IgD-negative memory B cell (primary cell): ENCODE measurements at regions not wholly inside any gene's neighbourhood (a gene's known extent, or its start where the extent isn't known, plus 50 kb on each side); places are given as distances from the start of the nearest gene placed in this dataset.
A peak's percentile ranks its signal among the peaks of the same experiment; 100 is the strongest.
"Not testable (repeated sequence)": the region's sequence is repeated elsewhere in the genome, so short reads cannot be mapped to it uniquely, and the experiment has no call there.

Experiments
- H3K27ac Mint-ChIP-seq, 3 donors: one replicate each; pipeline ENCODE4 v1.8.0; 2020 to 2022; ENCODE audit warnings: mild to moderate bottlenecking in 3 of 3, mixed read lengths in 3 of 3, moderate library complexity in 1 of 3
- H3K27me3 Mint-ChIP-seq: one replicate; pipeline ENCODE4 v1.8.0; 2021; ENCODE audit warnings: mixed read lengths
- H3K36me3 Mint-ChIP-seq: one replicate; pipeline ENCODE4 v1.8.0; 2020; ENCODE audit warnings: mild to moderate bottlenecking, mixed read lengths
- H3K4me1 Mint-ChIP-seq, 3 donors: one replicate each; pipeline ENCODE4 v1.8.0; 2020 to 2022; ENCODE audit warnings: mixed read lengths in 3 of 3, mild to moderate bottlenecking in 1 of 3
- H3K4me3 Mint-ChIP-seq, 4 donors: one replicate each; pipeline ENCODE4 v1.8.0; 2020 to 2022; ENCODE audit warnings: mild to moderate bottlenecking in 4 of 4, mixed read lengths in 4 of 4, moderate library complexity in 3 of 4
- H3K9me3 Mint-ChIP-seq, 3 donors: one replicate each; pipeline ENCODE4 v1.8.0; 2020 to 2021; ENCODE audit warnings: mixed read lengths in 3 of 3, mild to moderate bottlenecking in 1 of 3

DNA sequence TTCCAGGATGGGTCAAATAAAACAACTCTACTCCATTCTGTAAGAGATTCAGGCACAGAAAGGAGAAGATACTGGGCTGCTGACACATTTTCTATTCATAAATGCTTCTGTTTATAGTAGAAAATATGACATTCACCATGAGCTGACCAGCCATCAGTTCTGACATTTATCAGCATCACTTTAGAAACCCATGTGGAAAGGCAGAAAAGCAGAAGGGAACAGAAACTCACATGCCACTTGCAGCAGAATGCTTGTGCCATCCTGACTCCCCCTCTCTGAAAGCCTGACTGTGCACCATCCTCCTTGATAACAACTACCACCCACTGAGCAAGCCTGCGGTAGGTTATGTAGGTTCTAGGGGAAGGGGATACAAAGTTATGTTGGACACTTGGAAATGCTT is 527.7 kb downstream of the TTLL7 start:
- not testable (repeated sequence) for H3K9me3 Mint-ChIP-seq, H3K27ac Mint-ChIP-seq, H3K4me1 Mint-ChIP-seq, H3K36me3 Mint-ChIP-seq, H3K27me3 Mint-ChIP-seq, H3K4me3 Mint-ChIP-seq

GRCh38 chr1:83468336-83468735 is 530.6 kb downstream of the TTLL7 start:
- not testable (repeated sequence) for H3K4me3 Mint-ChIP-seq, H3K36me3 Mint-ChIP-seq, H3K27me3 Mint-ChIP-seq, H3K4me1 Mint-ChIP-seq, H3K9me3 Mint-ChIP-seq, H3K27ac Mint-ChIP-seq

DNA sequence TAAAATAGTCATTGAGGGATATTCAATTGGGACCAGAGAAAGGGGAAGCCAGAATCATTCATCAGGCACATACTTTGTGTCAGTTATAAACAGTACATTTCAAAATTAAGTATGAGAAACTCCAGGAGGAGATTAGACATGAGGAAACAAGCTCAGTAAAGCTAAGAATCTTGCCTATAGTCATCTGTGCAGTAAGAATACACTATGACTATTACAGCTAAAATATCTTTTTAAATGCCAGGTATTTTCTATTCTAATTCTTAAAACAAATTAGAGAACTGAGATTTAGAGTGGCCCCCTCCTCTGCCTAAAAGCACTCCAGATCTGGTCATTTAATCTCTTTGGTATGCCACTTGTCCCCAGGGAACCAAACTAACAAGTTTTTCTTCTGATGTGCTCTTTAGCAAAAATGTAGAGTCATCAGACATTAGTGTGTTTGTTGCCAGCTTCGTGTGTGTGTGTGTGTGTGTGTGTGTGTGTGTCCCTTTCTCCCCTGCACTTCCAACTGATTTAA is 541.1 kb downstream of the TTLL7 start:
- not testable (repeated sequence) for H3K27me3 Mint-ChIP-seq, H3K4me1 Mint-ChIP-seq, H3K27ac Mint-ChIP-seq, H3K4me3 Mint-ChIP-seq, H3K36me3 Mint-ChIP-seq, H3K9me3 Mint-ChIP-seq

DNA sequence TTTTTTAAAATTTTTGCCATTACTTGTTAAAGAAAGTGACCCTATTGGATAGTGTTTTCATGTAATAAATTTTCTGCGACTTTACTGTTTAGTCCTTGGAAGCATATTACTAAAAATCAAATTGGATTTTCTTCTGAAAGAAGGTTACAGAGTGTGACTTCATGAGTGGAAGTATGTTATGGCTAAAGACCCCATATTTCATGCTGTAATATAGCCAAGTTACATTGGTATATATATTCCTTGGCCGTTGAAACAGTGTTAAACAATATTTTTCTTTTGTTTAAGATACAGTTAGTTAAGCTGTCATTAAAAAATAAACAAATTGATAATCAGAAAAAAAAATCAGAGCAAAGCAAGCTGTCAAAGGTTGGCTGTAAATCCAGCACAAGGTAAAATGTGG is 541.7 kb downstream of the TTLL7 start:
- not testable (repeated sequence) for H3K36me3 Mint-ChIP-seq, H3K9me3 Mint-ChIP-seq, H3K27me3 Mint-ChIP-seq, H3K4me3 Mint-ChIP-seq, H3K27ac Mint-ChIP-seq, H3K4me1 Mint-ChIP-seq

GRCh38 chr1:83455753-83456152 is 543.2 kb downstream of the TTLL7 start:
- peak overlapping the region in 2 of 4 donors; percentile 3 to 60 for H3K4me3 Mint-ChIP-seq

DNA sequence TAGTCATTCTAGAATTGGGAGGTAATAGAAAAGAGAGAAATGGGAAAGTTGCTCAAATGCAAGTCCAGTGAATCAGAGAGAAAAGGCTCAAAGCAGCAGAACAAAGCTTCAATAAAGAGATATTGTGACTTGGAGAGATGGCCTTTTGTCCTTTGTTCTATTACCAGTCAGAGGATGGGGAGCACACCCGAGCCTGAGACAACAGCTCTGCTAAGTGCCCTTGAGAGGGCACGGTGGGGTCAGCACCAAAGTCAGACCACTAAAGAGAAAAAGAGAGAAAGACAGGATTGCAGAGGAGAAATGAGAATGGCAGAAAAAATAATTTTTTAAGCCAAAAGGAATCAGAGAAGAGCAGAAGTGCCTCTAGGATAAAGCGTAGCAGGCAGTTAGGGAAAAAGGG is 553.1 kb downstream of the TTLL7 start:
- H3K4me1 Mint-ChIP-seq, H3K27ac Mint-ChIP-seq, H3K27me3 Mint-ChIP-seq, H3K36me3 Mint-ChIP-seq, H3K9me3 Mint-ChIP-seq, H3K4me3 Mint-ChIP-seq: not testable (repeated sequence)

More at GRCh38 chr1:83455753-83456152, 543.2 kb downstream of the TTLL7 start:
- not testable (repeated sequence) for H3K4me1 Mint-ChIP-seq, H3K27me3 Mint-ChIP-seq, H3K36me3 Mint-ChIP-seq, H3K9me3 Mint-ChIP-seq, H3K27ac Mint-ChIP-seq

- H3K36me3 Mint-ChIP-seq, H3K4me3 Mint-ChIP-seq, H3K27ac Mint-ChIP-seq, H3K4me1 Mint-ChIP-seq, H3K9me3 Mint-ChIP-seq, H3K27me3 Mint-ChIP-seq: not testable (repeated sequence)
Measured at GRCh38 chr1:83442412-83442811, 556.5 kb downstream of the TTLL7 start.

GRCh38 chr1:83440586-83440985 is 558.3 kb downstream of the TTLL7 start:
- not testable (repeated sequence) for H3K4me3 Mint-ChIP-seq, H3K27ac Mint-ChIP-seq, H3K4me1 Mint-ChIP-seq, H3K36me3 Mint-ChIP-seq, H3K9me3 Mint-ChIP-seq, H3K27me3 Mint-ChIP-seq

DNA sequence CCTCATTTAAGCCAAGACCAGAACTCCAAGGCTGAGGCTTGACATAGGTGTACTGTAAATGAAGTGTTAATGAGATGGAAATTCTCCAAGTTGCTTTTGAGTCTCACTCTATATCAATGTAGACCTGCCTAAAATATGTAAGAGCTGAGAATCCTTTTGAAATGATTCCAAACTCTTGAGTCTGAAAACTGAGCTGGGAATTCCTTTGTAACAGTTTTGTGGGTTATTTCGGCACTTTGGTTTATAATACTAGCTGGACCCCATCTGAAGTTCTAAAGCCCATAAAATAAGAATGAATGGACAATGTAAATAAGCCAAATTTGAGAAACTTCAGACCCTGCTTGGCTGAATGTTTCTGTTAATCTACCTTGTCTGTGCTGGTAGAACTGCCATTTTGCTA is 558.9 kb downstream of the TTLL7 start:
- H3K27me3 Mint-ChIP-seq, H3K27ac Mint-ChIP-seq, H3K9me3 Mint-ChIP-seq, H3K4me1 Mint-ChIP-seq, H3K36me3 Mint-ChIP-seq, H3K4me3 Mint-ChIP-seq: not testable (repeated sequence)

DNA sequence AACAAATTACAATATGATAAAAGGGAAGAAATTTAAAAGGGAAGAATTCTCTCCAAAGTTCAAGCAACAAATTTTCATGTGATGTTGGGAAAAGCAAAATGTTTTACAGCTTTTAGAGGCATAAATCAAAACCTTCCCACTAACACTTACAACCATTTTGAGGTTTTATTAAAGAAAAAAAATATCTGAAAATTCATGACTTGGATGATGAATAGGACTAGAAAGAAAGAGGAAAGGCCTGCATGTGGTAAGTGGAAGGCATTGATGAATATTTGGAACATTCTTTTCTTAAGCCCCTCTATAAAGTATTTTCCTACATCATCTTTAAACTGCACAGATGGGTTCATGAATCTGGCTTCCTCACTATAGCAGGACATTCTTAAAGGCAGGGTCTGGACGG is 560.6 kb downstream of the TTLL7 start:
- not testable (repeated sequence) for H3K27me3 Mint-ChIP-seq, H3K9me3 Mint-ChIP-seq, H3K36me3 Mint-ChIP-seq, H3K4me3 Mint-ChIP-seq, H3K27ac Mint-ChIP-seq, H3K4me1 Mint-ChIP-seq

GRCh38 chr1:83435336-83435735 is 563.6 kb downstream of the TTLL7 start:
- not testable (repeated sequence) for H3K4me3 Mint-ChIP-seq, H3K4me1 Mint-ChIP-seq, H3K27ac Mint-ChIP-seq, H3K27me3 Mint-ChIP-seq, H3K9me3 Mint-ChIP-seq, H3K36me3 Mint-ChIP-seq

- H3K9me3 Mint-ChIP-seq, H3K27me3 Mint-ChIP-seq, H3K4me1 Mint-ChIP-seq, H3K4me3 Mint-ChIP-seq, H3K27ac Mint-ChIP-seq, H3K36me3 Mint-ChIP-seq: not testable (repeated sequence)
Measured at GRCh38 chr1:83427566-83427965, 571.4 kb downstream of the TTLL7 start.

DNA sequence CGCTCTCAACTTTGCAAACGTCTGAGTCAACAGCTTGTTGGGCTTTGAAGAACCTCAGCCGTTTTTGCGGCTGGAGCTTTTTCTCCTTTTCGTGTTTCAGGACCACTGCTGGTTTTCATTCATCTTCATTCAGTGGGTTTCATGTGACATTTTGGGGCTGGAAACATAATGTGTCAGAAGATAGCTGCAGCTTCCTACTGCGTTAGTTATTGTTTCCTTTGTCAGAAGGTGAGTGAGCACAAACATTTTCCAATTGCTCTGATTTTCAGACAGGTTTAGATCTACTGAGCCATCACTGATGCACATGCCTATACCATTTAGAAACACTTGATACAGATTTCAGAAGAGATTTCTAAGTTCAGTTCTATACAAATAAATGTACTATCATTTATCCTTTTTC is 575.5 kb downstream of the TTLL7 start:
- not testable (repeated sequence) for H3K9me3 Mint-ChIP-seq, H3K4me3 Mint-ChIP-seq, H3K27me3 Mint-ChIP-seq, H3K4me1 Mint-ChIP-seq, H3K27ac Mint-ChIP-seq, H3K36me3 Mint-ChIP-seq

GRCh38 chr1:83418558-83418957 is 580.4 kb downstream of the TTLL7 start:
- Mint-ChIP-seq H3K4me1 (no peaks in the 10 kb centered on the region), H3K36me3 (no peaks in the 10 kb centered on the region), H3K4me3 (no peak overlapping the region), H3K9me3 (peaks cover 0 to 2% (median 0%) of the 10 kb centered on the region in 3 donors), H3K27me3 (no peaks in the 10 kb centered on the region), H3K27ac (no peak overlapping the region)

DNA sequence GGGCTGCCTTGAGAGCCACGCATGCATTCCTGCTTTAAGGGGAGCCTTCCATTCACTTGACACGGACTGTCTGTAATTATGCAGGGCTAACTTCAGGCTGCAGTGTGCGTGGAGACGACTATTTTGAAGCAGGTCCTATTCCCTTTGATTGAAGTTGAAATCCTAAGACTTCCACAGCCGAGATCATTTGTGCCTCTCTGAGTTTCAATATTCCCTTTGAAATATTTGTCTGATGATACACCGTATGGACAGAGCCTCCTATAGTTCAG is 585.2 kb downstream of the TTLL7 start:
- not testable (repeated sequence) for H3K4me3 Mint-ChIP-seq, H3K4me1 Mint-ChIP-seq, H3K36me3 Mint-ChIP-seq, H3K27ac Mint-ChIP-seq, H3K9me3 Mint-ChIP-seq, H3K27me3 Mint-ChIP-seq

GRCh38 chr1:83410746-83411413 is 588.1 kb downstream of the TTLL7 start:
- not testable (repeated sequence) for H3K4me3 Mint-ChIP-seq, H3K27me3 Mint-ChIP-seq, H3K9me3 Mint-ChIP-seq, H3K27ac Mint-ChIP-seq, H3K36me3 Mint-ChIP-seq, H3K4me1 Mint-ChIP-seq

DNA sequence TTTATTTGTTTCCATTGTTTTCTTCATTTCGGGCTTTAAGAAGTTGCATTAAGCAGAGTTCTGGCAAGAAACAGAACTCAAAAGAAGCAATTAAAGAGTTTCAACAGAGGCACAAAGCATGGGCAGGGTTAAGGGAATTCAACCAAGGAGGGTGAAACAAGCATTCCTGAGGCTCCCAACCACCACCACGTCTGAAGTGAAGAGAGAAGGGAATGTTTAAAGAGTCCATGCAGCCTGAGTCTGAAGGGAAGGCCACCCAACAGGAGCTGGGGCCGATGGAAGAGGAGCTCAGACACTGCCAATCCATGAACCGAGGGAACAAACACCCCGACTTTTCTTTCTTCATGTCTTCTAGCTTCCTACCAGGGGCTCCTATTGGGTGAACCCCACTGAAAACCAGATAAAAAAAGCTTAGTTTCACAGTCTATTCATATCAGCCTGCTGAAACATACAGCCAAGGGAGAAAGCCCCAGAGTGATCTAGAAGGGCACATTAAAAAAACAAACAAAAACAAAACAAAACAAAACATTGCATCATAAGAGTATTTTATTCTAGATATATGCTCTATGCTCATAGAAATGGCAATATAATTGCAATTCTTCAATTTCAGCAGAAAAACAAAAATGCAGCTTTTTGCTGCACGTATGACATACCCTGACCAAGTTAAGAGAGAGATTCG is 592.1 kb downstream of the TTLL7 start:
- not testable (repeated sequence) for H3K4me1 Mint-ChIP-seq, H3K9me3 Mint-ChIP-seq, H3K4me3 Mint-ChIP-seq, H3K36me3 Mint-ChIP-seq, H3K27me3 Mint-ChIP-seq, H3K27ac Mint-ChIP-seq
